ENCODE measurements at regions not wholly inside any gene's neighbourhood (a gene's known extent, or its start where the extent isn't known, plus 50 kb on each side); places are given as distances from the start of the nearest gene placed in this dataset.

DNA sequence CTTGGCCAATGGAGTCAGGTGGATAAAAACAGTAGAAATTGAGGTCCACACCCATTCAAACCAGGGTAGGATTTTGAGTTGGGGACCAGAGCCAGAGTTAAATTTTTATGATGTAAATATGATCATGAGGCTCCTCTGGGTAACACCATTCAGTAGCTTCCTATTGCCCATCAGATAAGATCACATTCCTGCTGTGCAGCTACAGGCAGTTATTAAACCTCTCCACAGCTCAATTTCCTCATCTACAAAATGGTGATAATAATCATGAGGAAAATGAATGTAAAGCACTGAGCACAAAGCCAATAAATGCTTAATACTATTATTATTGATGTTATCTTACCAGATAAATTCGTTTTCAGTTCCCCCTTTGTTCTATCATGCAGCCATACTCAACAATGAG, 432.0 kb downstream of the CAAP1 start:
- 19 to 47% (median 24%) methylated on average over 1 of the region's 1 CpG for WGBS, 3 donors
- H3K4me3 ChIP-seq = no peak overlapping the region
- H3K9me3 ChIP-seq = no peaks in the 10 kb centered on the region
- no peak for TF ChIP-seq EP300 (IDR thresholded peaks at IDR 0.05)
- H3K27ac ChIP-seq = no peak overlapping the region
- intact Hi-C loops (cut with DNase I) = no loop called here
- H3K36me3 ChIP-seq = no peaks in the 10 kb centered on the region
- DNase-seq = no peak
- no peaks in the 10 kb centered on the region for H3K4me1 ChIP-seq (ENCODE audit: insufficient read depth)
- H3K27me3 ChIP-seq = no peaks in the 10 kb centered on the region

DNA sequence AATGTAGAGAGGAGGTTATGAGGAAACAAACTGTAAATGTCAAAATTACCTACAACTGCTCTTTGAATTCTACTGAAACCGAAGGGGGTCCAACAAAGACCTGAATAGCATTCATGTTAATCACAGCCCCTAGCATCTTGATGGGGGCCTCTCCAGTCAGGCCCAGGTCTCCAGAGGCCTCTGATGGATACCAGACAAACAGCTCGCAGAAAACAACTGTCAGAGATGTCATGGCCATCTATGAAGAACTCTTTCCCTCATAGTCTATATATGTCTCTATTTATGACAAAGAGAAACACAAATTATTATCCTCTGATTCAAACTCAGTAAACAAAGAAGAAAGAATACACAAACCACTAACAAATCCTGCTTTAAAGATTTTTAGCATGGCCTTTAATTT, 432.6 kb downstream of the CAAP1 start:
- no peaks in the 10 kb centered on the region for H3K4me1 ChIP-seq (ENCODE audit: insufficient read depth)
- intact Hi-C loops (cut with DNase I) = no loop called here
- H3K9me3 ChIP-seq = no peaks in the 10 kb centered on the region
- 58 to 74% (median 63%) methylated on average over 2 of the region's 2 CpGs for WGBS, 3 donors
- no peaks in the 10 kb centered on the region for H3K36me3 ChIP-seq
- H3K27ac ChIP-seq = no peak overlapping the region
- H3K4me3 ChIP-seq = no peak overlapping the region
- H3K27me3 ChIP-seq = no peaks in the 10 kb centered on the region
- TF ChIP-seq, protein P1, sequence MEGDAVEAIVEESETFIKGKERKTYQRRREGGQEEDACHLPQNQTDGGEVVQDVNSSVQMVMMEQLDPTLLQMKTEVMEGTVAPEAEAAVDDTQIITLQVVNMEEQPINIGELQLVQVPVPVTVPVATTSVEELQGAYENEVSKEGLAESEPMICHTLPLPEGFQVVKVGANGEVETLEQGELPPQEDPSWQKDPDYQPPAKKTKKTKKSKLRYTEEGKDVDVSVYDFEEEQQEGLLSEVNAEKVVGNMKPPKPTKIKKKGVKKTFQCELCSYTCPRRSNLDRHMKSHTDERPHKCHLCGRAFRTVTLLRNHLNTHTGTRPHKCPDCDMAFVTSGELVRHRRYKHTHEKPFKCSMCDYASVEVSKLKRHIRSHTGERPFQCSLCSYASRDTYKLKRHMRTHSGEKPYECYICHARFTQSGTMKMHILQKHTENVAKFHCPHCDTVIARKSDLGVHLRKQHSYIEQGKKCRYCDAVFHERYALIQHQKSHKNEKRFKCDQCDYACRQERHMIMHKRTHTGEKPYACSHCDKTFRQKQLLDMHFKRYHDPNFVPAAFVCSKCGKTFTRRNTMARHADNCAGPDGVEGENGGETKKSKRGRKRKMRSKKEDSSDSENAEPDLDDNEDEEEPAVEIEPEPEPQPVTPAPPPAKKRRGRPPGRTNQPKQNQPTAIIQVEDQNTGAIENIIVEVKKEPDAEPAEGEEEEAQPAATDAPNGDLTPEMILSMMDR (IDR thresholded peaks at IDR 0.05) = no peak
- TF ChIP-seq POLR2A (IDR thresholded peaks at IDR 0.05) (no peak), EP300 (IDR thresholded peaks at IDR 0.05) (no peak)
- DNase-seq = no peak

DNA sequence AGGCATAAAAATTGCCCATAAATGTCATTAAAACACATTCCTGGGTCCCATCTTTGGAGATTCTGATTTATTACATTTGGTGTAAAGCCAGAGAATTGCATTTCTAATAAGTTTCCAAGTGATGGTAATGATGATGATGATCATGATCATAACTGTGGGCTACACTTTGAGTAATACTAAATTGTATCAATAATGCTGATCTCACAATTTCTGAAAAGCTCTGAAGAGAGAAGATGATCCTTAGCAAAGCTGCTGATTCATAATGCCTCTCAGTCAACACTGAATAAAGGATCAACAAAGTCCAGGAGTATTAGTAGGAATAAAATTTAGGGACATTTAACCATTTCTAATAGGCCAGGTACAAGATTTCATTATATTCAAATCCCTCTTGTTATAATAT, 434.5 kb downstream of the CAAP1 start:
- no peak for DNase-seq
- Histone ChIP-seq H3K36me3 (no peaks in the 10 kb centered on the region), H3K4me3 (no peak overlapping the region), H3K27me3 (no peaks in the 10 kb centered on the region), H3K4me1 (ENCODE audit: insufficient read depth) (no peaks in the 10 kb centered on the region), H3K27ac (no peak overlapping the region), H3K9me3 (no peaks in the 10 kb centered on the region)
- TF ChIP-seq POLR2A (IDR thresholded peaks at IDR 0.05) = no peak
- no peak for TF ChIP-seq EP300 (IDR thresholded peaks at IDR 0.05)
- intact Hi-C loops (cut with DNase I) = no loop called here

DNA sequence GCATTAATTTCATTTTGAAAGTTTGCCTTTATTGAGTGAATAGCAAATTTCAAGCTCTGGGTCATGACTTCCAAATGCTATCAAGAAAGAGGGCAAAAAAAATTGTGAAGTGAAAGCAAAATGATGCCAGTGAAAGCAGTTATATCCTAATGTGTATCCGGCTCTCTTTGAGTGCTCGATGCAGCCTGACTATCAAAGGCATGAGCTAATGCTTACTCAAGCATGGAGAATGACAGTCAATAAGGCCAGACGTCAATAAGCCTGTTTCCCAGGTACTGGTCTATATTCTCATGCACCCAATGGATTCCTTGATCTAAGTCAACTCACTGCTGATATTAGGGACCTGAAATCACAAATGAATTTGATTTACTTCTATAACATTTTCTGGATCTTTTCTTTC, 435.5 kb downstream of the CAAP1 start:
- DNase-seq = no peak
- no peaks in the 10 kb centered on the region for H3K4me1 ChIP-seq (ENCODE audit: insufficient read depth)
- no peaks in the 10 kb centered on the region for H3K36me3 ChIP-seq
- H3K4me3 ChIP-seq = no peak overlapping the region
- no peak overlapping the region for H3K27ac ChIP-seq
- TF ChIP-seq, protein P1 (IDR thresholded peaks at IDR 0.05) = no peak
- TF ChIP-seq POLR2A (IDR thresholded peaks at IDR 0.05) = no peak
- no peak for TF ChIP-seq EP300 (IDR thresholded peaks at IDR 0.05)
- WGBS, 3 donors = 53 to 67% (median 63%) methylated on average over 3 of the region's 3 CpGs
- H3K9me3 ChIP-seq = no peaks in the 10 kb centered on the region
- H3K27me3 ChIP-seq = no peaks in the 10 kb centered on the region
- intact Hi-C loops (cut with DNase I) = no loop called here

DNA sequence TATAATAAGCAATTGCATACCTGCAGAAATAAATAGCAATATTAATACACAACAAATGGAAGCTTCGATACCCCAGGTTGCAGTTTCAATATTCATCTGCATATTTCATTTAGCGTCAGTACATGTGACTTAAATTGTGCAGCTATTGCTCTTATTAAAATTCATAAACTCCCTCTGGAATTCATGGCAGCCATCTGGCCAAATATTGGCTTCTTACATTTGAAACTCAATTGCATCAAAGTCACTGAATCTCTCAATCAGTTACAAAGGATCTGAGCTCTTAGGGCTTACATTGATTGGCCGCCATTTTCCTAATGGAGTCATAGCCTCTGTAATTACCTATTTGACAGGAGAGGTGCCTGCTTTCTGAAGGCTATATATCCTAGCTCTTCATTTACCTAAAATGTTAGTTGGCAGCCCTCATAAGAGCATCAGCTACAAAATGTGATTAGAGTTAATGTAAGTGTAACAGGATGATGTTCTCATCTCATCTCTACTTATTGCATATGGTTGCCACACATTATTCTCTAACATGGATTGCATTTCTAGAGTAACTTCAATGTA, 453.5 kb downstream of the CAAP1 start:
- no peak overlapping the region for H3K27ac ChIP-seq
- H3K27me3 ChIP-seq = no peaks in the 10 kb centered on the region
- no peak for DNase-seq
- no peaks in the 10 kb centered on the region for H3K36me3 ChIP-seq
- H3K9me3 ChIP-seq = no peaks in the 10 kb centered on the region
- TF ChIP-seq POLR2A (IDR thresholded peaks at IDR 0.05) (no peak), EP300 (IDR thresholded peaks at IDR 0.05) (no peak)
- TF ChIP-seq, protein P1 (IDR thresholded peaks at IDR 0.05) = no peak
- H3K4me3 ChIP-seq = no peak overlapping the region
- intact Hi-C loops (cut with DNase I) = no loop called here
- no peaks in the 10 kb centered on the region for H3K4me1 ChIP-seq (ENCODE audit: insufficient read depth)
- 87 to 92% (median 88%) methylated on average over 3 of the region's 3 CpGs for WGBS, 3 donors
